Prostate gland (tissue), 2 donors: ENCODE measurements at regions not wholly inside any gene's neighbourhood (a gene's known extent, or its start where the extent isn't known, plus 50 kb on each side); places are given as distances from the start of the nearest gene placed in this dataset.

Experiments used
- DNase-seq: peaks from one replicate; pipeline ENCODE4 v3.0.0-alpha.2; 2019; ENCODE audit warnings: low spot score
- H3K27ac ChIP-seq, 2 donors: fragments of 200-600 bp; sonication (generic); 2 replicates each; pipeline ENCODE4 v1.5.1; 2017 to 2019
- H3K27me3 ChIP-seq: fragments of 200-600 bp; sonication (generic); replicated peaks from 2 replicates; pipeline ENCODE4 v1.5.1; 2019; ENCODE audit not compliant: insufficient read depth
- H3K36me3 ChIP-seq, 2 donors: fragments of 200-600 bp; sonication (generic); 1 replicate in 1 of 2; 2 replicates in 1 of 2; pipeline versions ENCODE4 v1.5.1 to v1.8.1; 2017 to 2019
- H3K4me1 ChIP-seq: fragments of 200-600 bp; sonication (generic); replicated peaks from 2 replicates; pipeline ENCODE4 v1.5.1; 2019
- H3K4me3 ChIP-seq, 2 donors: fragments of 200-600 bp; sonication (generic); 2 replicates each; pipeline ENCODE4 v1.5.1; 2017 to 2019
- H3K9me3 ChIP-seq: fragments of 200-600 bp; sonication (generic); 2 replicates; pipeline ENCODE4 v1.5.1; 2017
- POLR2A ChIP-seq: fragments of 450-650 bp; IDR thresholded peaks from one replicate; pipeline ENCODE4 v1.6.1; 2016; ENCODE audit warnings: antibody characterized with exemption, mild to moderate bottlenecking
- POLR2AphosphoS5 ChIP-seq: sonication (generic); formaldehyde crosslinking; IDR thresholded peaks from one replicate; pipeline ENCODE4 v1.6.1; 2017; ENCODE audit warnings: antibody characterized with exemption
- WGBS: methylation state at CpG from one replicate; pipeline ENCODE4 v1.1.5; 2018; 5-methylcytosine and 5-hydroxymethylcytosine counted together
- intact Hi-C: fragments of 100-400 bp; cut with DNase I; formaldehyde crosslinking; loops from one replicate; pipeline ENCODE4 v1.14.2; 2022
- TF ChIP-seq, protein P1 (sequence below), 4 experiments: fragments of 200-600 bp in 2 of 4; fragments of 450-650 bp in 2 of 4; sonication (generic) in 2 of 4; IDR thresholded peaks; 1 replicate in 3 of 4; 2 replicates in 1 of 4; pipeline ENCODE4 v1.5.1; 2016 to 2019; ENCODE audit warnings: antibody characterized with exemption in 4 of 4, mild to moderate bottlenecking in 2 of 4, moderate library complexity in 2 of 4

DNA sequence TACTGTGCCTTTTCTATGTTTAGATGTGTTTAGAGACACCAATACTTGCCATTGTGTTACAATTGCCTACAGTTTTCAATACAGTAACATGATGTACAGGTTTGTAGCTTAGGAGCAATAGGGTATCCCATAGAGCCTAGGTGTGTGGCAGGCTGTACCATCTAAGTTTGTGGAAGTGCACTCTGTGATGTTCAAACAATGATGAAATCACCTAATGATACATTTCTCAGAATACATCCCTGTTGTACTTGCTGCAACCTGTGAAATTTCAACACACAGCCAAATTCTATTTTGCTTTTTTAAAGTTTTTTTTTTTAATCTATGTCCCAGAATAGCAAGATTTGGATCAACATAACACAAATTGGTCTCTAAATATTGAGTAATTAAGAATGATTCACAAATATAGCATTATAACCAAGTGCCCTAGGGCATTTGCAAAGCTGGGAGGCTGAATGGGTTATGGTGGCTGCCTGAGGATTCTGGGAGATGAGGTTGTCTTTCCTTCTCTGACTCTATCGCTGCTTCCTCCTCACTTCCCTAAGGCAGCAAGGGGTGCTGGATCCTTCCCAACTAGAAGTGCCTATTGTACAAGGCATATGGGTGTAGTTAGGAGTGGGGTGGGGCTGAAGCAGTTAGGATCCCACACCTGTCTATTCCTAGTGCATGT, 78.3 kb downstream of the SKA1 start:
- Histone ChIP-seq H3K36me3 (no peaks in the 10 kb centered on the region), H3K27me3 (no peaks in the 10 kb centered on the region), H3K4me3 (no peak overlapping the region), H3K9me3 (no peaks in the 10 kb centered on the region), H3K27ac (no peak overlapping the region), H3K4me1 (no peaks in the 10 kb centered on the region)
- WGBS: 52% methylated on average over 1 of the region's 1 CpG
- intact Hi-C loops: no loop called here
- DNase-seq: no peak
- TF ChIP-seq POLR2A (no peak), POLR2AphosphoS5 (no peak)

DNA sequence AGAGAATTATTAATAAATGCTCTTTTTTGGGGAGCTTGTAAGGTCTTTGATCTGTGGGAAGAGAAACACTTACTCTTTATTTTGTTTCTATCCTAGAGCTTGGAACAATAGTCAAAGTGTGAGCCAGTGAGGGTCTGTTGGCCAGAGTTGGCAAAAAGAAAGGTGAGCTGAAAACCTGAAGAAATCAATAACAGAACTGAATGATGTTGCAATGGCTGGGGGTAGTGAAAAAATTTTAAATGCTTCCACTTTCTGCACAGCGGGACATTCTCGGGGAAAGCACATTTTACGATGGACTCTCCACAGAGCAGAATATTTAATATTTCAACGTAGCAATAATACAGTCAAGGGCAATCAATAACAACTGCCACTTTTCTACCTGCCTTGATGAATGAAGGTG, 78.9 kb downstream of the SKA1 start:
- H3K4me3 ChIP-seq: no peak overlapping the region
- intact Hi-C loops: no loop called here
- no peaks in the 10 kb centered on the region for H3K4me1 ChIP-seq
- 82% methylated on average over 4 of the region's 4 CpGs for WGBS
- no peaks in the 10 kb centered on the region for H3K9me3 ChIP-seq
- DNase-seq: no peak
- no peaks in the 10 kb centered on the region for H3K36me3 ChIP-seq
- TF ChIP-seq POLR2A (no peak), POLR2AphosphoS5 (no peak)
- TF ChIP-seq, protein P1, sequence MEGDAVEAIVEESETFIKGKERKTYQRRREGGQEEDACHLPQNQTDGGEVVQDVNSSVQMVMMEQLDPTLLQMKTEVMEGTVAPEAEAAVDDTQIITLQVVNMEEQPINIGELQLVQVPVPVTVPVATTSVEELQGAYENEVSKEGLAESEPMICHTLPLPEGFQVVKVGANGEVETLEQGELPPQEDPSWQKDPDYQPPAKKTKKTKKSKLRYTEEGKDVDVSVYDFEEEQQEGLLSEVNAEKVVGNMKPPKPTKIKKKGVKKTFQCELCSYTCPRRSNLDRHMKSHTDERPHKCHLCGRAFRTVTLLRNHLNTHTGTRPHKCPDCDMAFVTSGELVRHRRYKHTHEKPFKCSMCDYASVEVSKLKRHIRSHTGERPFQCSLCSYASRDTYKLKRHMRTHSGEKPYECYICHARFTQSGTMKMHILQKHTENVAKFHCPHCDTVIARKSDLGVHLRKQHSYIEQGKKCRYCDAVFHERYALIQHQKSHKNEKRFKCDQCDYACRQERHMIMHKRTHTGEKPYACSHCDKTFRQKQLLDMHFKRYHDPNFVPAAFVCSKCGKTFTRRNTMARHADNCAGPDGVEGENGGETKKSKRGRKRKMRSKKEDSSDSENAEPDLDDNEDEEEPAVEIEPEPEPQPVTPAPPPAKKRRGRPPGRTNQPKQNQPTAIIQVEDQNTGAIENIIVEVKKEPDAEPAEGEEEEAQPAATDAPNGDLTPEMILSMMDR (IDR thresholded peaks at IDR 0.05): no peak
- no peaks in the 10 kb centered on the region for H3K27me3 ChIP-seq
- H3K27ac ChIP-seq: no peak overlapping the region

- TF ChIP-seq POLR2AphosphoS5 (no peak), POLR2A (no peak)
- TF ChIP-seq, protein P1 (IDR thresholded peaks at IDR 0.05): no peak
- Histone ChIP-seq H3K27ac (no peak overlapping the region), H3K9me3 (no peaks in the 10 kb centered on the region), H3K27me3 (no peaks in the 10 kb centered on the region), H3K4me3 (no peak overlapping the region), H3K36me3 (no peaks in the 10 kb centered on the region), H3K4me1 (no peaks in the 10 kb centered on the region)
- intact Hi-C loops: no loop called here
- no peak for DNase-seq
- WGBS: 74% methylated on average over 10 of the region's 10 CpGs
Observed at GRCh38 chr18:50454387-50454988, 79.6 kb downstream of the SKA1 start.

DNA sequence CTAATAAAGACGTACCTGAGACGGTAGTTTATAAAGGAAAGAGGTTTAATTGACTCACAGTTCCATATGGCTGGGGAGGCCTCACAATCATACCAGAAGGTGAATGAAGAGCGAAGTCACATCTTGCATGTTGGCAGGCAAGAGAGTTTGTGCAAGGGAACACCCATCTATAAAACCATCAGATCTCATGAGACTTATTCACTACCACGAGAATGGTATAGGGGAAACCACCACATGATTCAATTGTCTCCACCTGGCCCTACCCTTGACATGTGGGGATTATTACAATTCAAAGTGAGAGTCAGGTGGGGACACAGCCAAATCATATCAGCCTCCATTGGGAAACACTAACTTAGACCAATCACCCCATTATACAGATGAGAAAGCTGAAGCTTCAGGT, 81.4 kb downstream of the SKA1 start:
- Histone ChIP-seq H3K36me3 (no peaks in the 10 kb centered on the region), H3K4me1 (no peaks in the 10 kb centered on the region), H3K27ac (no peak overlapping the region), H3K27me3 (no peaks in the 10 kb centered on the region), H3K4me3 (no peak overlapping the region), H3K9me3 (no peaks in the 10 kb centered on the region)
- intact Hi-C loops: no loop called here
- no peak for DNase-seq
- TF ChIP-seq, protein P1 (IDR thresholded peaks at IDR 0.05): no peak
- TF ChIP-seq POLR2AphosphoS5: no peak
- TF ChIP-seq POLR2A: no peak
- 75% methylated on average over 4 of the region's 4 CpGs for WGBS

GRCh38 chr18:50457639-50458038, 82.8 kb downstream of the SKA1 start:
- intact Hi-C loops: no loop called here
- Histone ChIP-seq H3K27ac (no peak overlapping the region), H3K9me3 (no peaks in the 10 kb centered on the region), H3K4me3 (no peak overlapping the region), H3K27me3 (no peaks in the 10 kb centered on the region), H3K4me1 (no peaks in the 10 kb centered on the region), H3K36me3 (no peaks in the 10 kb centered on the region)
- WGBS: 97% methylated on average over 2 of the region's 2 CpGs
- no peak for DNase-seq
- TF ChIP-seq POLR2AphosphoS5: no peak
- TF ChIP-seq, protein P1 (IDR thresholded peaks at IDR 0.05): no peak
